ENCODE measurements at regions not wholly inside any gene's neighbourhood (a gene's known extent, or its start where the extent isn't known, plus 50 kb on each side); places are given as distances from the start of the nearest gene placed in this dataset.

DNA sequence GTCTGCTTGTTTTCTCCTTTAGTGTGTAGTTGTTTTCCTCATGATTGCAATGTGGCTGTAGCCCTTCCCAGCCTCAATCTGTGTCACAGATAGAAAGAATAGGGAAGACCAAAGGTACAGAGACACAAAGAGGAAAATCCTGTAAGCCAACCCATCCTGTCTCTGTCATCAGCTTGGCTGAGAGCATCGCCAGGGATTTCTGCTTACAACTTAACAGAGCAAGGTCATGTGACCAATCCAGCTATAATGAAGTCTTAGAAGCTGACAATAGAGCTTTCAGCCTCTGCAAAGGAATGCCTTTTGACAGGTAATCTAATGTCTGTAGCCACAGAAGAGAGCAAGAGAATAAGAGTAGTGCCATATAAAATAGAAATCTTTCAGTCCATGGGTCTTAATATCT, 1598.0 kb upstream of the AGA start:
- no peak overlapping the region for H3K27ac Mint-ChIP-seq

DNA sequence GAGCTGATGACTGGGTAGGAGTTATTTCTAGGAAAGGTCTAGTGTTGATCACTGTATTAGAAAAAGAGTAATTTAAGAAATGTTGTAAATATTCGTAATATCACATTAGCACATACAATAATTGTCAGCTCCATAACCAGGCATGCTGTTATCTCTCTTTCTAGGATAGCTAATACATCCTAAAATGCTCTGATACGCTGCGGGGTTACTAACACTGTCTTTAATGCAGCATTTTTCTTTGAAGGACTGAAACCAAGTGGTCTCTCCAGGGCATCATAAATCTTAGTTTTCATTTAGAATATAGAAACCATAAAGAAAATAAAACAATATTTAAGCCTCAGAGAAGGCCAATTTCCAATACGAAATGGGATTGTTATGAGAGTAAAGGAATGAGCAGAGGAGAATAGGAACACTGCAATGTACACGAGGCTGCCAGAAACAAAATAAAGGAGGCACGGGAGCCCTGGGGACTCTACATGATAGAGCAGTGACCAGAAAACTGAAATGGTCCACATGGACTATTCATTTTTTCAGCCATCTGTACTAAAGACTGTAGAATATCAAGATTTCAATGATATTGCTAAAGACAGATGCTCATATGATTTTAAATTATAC, 1606.7 kb upstream of the AGA start:
- Histone ChIP-seq H3K27ac (ENCODE audit: low read depth in 1 of 2, low read length in 2 of 2) (no peak overlapping the region), H2AFZ (ENCODE audit: insufficient read depth, low read depth, low read length, poor library complexity, severe bottlenecking) (no peak overlapping the region), H3K79me2 (ENCODE audit: insufficient read depth, low read length) (no peaks in the 10 kb centered on the region), H3K9ac (ENCODE audit: insufficient read depth, low read length, poor library complexity, severe bottlenecking) (no peak overlapping the region), H3K27me3 (ENCODE audit: control insufficient read depth in 2 of 2, insufficient read depth in 2 of 2, low read length in 2 of 2) (no peaks in the 10 kb centered on the region), H3K4me1 (ENCODE audit: control insufficient read depth in 1 of 2, insufficient read depth in 2 of 2, low read length in 2 of 2) (no peaks in the 10 kb centered on the region), H4K20me1 (ENCODE audit: insufficient read depth, low read length) (no peaks in the 10 kb centered on the region), H3K36me3 (replicated peaks in 1 of 2; ENCODE audit: control insufficient read depth in 1 of 2, insufficient read depth in 2 of 2, low read length in 2 of 2) (no peaks in the 10 kb centered on the region), H3K4me3 (replicated peaks in 1 of 3; ENCODE audit: low read depth in 2 of 3, low read length in 3 of 3) (no peak overlapping the region), H3K9me3 (replicated peaks in 1 of 2; ENCODE audit: control insufficient read depth in 1 of 2, insufficient read depth in 1 of 2, low read length in 2 of 2) (peaks cover 13 to 15% of the 10 kb centered on the region in 2 donors), H3K4me2 (replicated peaks; ENCODE audit: extremely low read depth, low read length, poor library complexity, severe bottlenecking) (no peak overlapping the region)
- Mint-ChIP-seq H3K4me1 (no peaks in the 10 kb centered on the region), H3K27me3 (ENCODE audit: low read depth in 3 of 3) (no peaks in the 10 kb centered on the region), H3K4me3 (no peak overlapping the region), H3K27ac (no peak overlapping the region), H3K36me3 (no peaks in the 10 kb centered on the region), H3K9me3 (peaks cover 0 to 13% (median 6%) of the 10 kb centered on the region in 7 donors)
- DNase-seq: no peak
- TF ChIP-seq, protein P1, sequence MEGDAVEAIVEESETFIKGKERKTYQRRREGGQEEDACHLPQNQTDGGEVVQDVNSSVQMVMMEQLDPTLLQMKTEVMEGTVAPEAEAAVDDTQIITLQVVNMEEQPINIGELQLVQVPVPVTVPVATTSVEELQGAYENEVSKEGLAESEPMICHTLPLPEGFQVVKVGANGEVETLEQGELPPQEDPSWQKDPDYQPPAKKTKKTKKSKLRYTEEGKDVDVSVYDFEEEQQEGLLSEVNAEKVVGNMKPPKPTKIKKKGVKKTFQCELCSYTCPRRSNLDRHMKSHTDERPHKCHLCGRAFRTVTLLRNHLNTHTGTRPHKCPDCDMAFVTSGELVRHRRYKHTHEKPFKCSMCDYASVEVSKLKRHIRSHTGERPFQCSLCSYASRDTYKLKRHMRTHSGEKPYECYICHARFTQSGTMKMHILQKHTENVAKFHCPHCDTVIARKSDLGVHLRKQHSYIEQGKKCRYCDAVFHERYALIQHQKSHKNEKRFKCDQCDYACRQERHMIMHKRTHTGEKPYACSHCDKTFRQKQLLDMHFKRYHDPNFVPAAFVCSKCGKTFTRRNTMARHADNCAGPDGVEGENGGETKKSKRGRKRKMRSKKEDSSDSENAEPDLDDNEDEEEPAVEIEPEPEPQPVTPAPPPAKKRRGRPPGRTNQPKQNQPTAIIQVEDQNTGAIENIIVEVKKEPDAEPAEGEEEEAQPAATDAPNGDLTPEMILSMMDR (IDR thresholded peaks at IDR 0.05): no peak
- intact Hi-C loops (cut with micrococcal nuclease): no loop called here
- WGBS (ENCODE audit: insufficient coverage): 100% methylated on average over 1 of the region's 6 CpGs

More for the DNA sequence above, 1598.0 kb upstream of the AGA start:
- Histone ChIP-seq H4K20me1 (ENCODE audit: insufficient read depth, low read length) (no peaks in the 10 kb centered on the region), H3K79me2 (ENCODE audit: insufficient read depth, low read length) (no peaks in the 10 kb centered on the region), H3K9ac (ENCODE audit: insufficient read depth, low read length, poor library complexity, severe bottlenecking) (no peak overlapping the region), H3K4me1 (ENCODE audit: control insufficient read depth in 1 of 2, insufficient read depth in 2 of 2, low read length in 2 of 2) (no peaks in the 10 kb centered on the region), H3K36me3 (replicated peaks in 1 of 2; ENCODE audit: control insufficient read depth in 1 of 2, insufficient read depth in 2 of 2, low read length in 2 of 2) (no peaks in the 10 kb centered on the region), H3K27ac (ENCODE audit: low read depth in 1 of 2, low read length in 2 of 2) (no peak overlapping the region), H2AFZ (ENCODE audit: insufficient read depth, low read depth, low read length, poor library complexity, severe bottlenecking) (no peak overlapping the region), H3K9me3 (replicated peaks in 1 of 2; ENCODE audit: control insufficient read depth in 1 of 2, insufficient read depth in 1 of 2, low read length in 2 of 2) (peaks cover 3 to 8% of the 10 kb centered on the region in 2 donors), H3K27me3 (ENCODE audit: control insufficient read depth in 2 of 2, insufficient read depth in 2 of 2, low read length in 2 of 2) (no peaks in the 10 kb centered on the region), H3K4me3 (replicated peaks in 1 of 3; ENCODE audit: low read depth in 2 of 3, low read length in 3 of 3) (no peak overlapping the region), H3K4me2 (replicated peaks; ENCODE audit: extremely low read depth, low read length, poor library complexity, severe bottlenecking) (no peak overlapping the region)
- TF ChIP-seq, protein P1 (IDR thresholded peaks at IDR 0.05): no peak
- Mint-ChIP-seq H3K9me3 (peaks cover 0 to 11% (median 0%) of the 10 kb centered on the region in 7 donors), H3K36me3 (no peaks in the 10 kb centered on the region), H3K4me3 (no peak overlapping the region), H3K27me3 (ENCODE audit: low read depth in 3 of 3) (no peaks in the 10 kb centered on the region), H3K4me1 (no peaks in the 10 kb centered on the region)
- intact Hi-C loops (cut with micrococcal nuclease): no loop called here
- WGBS (ENCODE audit: insufficient coverage): no CpG with 5 or more reads among the region's 1 CpG
- no peak for DNase-seq

Measured in CD14-positive monocyte (primary cell).